Trophoblast cell (in vitro differentiated cells and primary cell): ENCODE measurements at regions not wholly inside any gene's neighbourhood (a gene's known extent, or its start where the extent isn't known, plus 50 kb on each side); places are given as distances from the start of the nearest gene placed in this dataset.

Experiments
- DNase-seq, 2 donors: peaks; one replicate each; pipeline ENCODE4 v3.0.0-alpha.2; 2016
- H2AFZ ChIP-seq: 2 replicates; pipeline ENCODE4 v1.6.1; 2013; ENCODE audit warnings: low read length, moderate library complexity, mild to moderate bottlenecking; ENCODE audit not compliant: insufficient read depth, poor library complexity
- H2AK5ac ChIP-seq: 2 replicates; pipeline ENCODE4 v1.6.1; 2013; ENCODE audit warnings: mild to moderate bottlenecking, low read length
- H2BK120ac ChIP-seq: 2 replicates; pipeline ENCODE4 v1.6.1; 2013; ENCODE audit warnings: low read length, mild to moderate bottlenecking, moderate library complexity; ENCODE audit not compliant: insufficient read depth, poor library complexity
- H2BK12ac ChIP-seq: 2 replicates; pipeline ENCODE4 v1.6.1; 2013; ENCODE audit warnings: mild to moderate bottlenecking, low read length, moderate library complexity
- H2BK5ac ChIP-seq: 2 replicates; pipeline ENCODE4 v1.6.1; 2013; ENCODE audit warnings: low read length, low read depth, moderate library complexity, mild to moderate bottlenecking; ENCODE audit not compliant: poor library complexity
- H3K14ac ChIP-seq: 2 replicates; pipeline ENCODE4 v1.6.1; 2013; ENCODE audit warnings: mild to moderate bottlenecking, low read length
- H3K18ac ChIP-seq: 2 replicates; pipeline ENCODE4 v1.6.1; 2013; ENCODE audit warnings: mild to moderate bottlenecking, low read length
- H3K23ac ChIP-seq: 2 replicates; pipeline ENCODE4 v1.6.1; 2013; ENCODE audit warnings: low read length
- H3K27ac ChIP-seq: 2 replicates; pipeline ENCODE4 v1.5.1; 2013; ENCODE audit warnings: low read depth, mild to moderate bottlenecking, inconsistent platforms, low read length, moderate library complexity
- H3K27me3 ChIP-seq: 2 replicates; pipeline ENCODE4 v1.6.1; 2013; ENCODE audit warnings: inconsistent platforms, mild to moderate bottlenecking, low read length, moderate library complexity; ENCODE audit not compliant: insufficient read depth
- H3K36me3 ChIP-seq, 2 experiments: 1 replicate in 1 of 2; 2 replicates in 1 of 2; pipeline ENCODE4 v1.6.1; 2013; ENCODE audit warnings: low read length in 2 of 2, mild to moderate bottlenecking in 2 of 2, moderate library complexity in 1 of 2; ENCODE audit not compliant: insufficient read depth in 2 of 2, control insufficient read depth in 1 of 2
- H3K4ac ChIP-seq: 2 replicates; pipeline ENCODE4 v1.6.1; 2013; ENCODE audit warnings: low read depth, mild to moderate bottlenecking, low read length, moderate library complexity
- H3K4me1 ChIP-seq, 2 experiments: 1 replicate in 1 of 2; 2 replicates in 1 of 2; pipeline ENCODE4 v1.6.1; 2013; ENCODE audit warnings: low read length in 2 of 2, mild to moderate bottlenecking in 2 of 2, moderate library complexity in 1 of 2; ENCODE audit not compliant: insufficient read depth in 2 of 2, control insufficient read depth in 1 of 2
- H3K4me2 ChIP-seq: 2 replicates; pipeline ENCODE4 v1.6.1; 2013; ENCODE audit warnings: inconsistent platforms, mild to moderate bottlenecking, low read length, moderate library complexity
- H3K4me3 ChIP-seq: 2 replicates; pipeline ENCODE4 v1.5.1; 2013; ENCODE audit warnings: mild to moderate bottlenecking, low read depth, low read length, inconsistent platforms
- H3K79me1 ChIP-seq: one replicate; pipeline ENCODE4 v1.6.1; 2013; ENCODE audit warnings: low read length
- H3K79me2 ChIP-seq: 2 replicates; pipeline ENCODE4 v1.6.1; 2013; ENCODE audit warnings: low read length, mild to moderate bottlenecking; ENCODE audit not compliant: control insufficient read depth, insufficient read depth, poor library complexity
- H3K9ac ChIP-seq: 2 replicates; pipeline ENCODE4 v1.6.1; 2013; ENCODE audit warnings: mild to moderate bottlenecking, low read length
- H3K9me3 ChIP-seq: 2 replicates; pipeline ENCODE4 v1.6.1; 2013; ENCODE audit warnings: low read depth, mild to moderate bottlenecking, control low read depth, inconsistent platforms, low read length; ENCODE audit not compliant: insufficient read depth
- H4K12ac ChIP-seq: 2 replicates; pipeline ENCODE4 v1.6.1; 2013; ENCODE audit warnings: low read depth, mild to moderate bottlenecking, low read length, moderate library complexity
- H4K8ac ChIP-seq: 2 replicates; pipeline ENCODE4 v1.6.1; 2013; ENCODE audit warnings: low read depth, mild to moderate bottlenecking, low read length, moderate library complexity
- H4K91ac ChIP-seq: one replicate; pipeline ENCODE4 v1.6.1; 2013; ENCODE audit warnings: low read depth, mild to moderate bottlenecking, low read length, moderate library complexity
- WGBS: extraction: QIAGEN DNeasy Blood & Tissue Kit; methylation state at CpG from one replicate; pipeline ENCODE4 v1.1.7; 2013; ENCODE audit warnings: missing lambda C conversion rate; ENCODE audit not compliant: insufficient read length, insufficient coverage; ENCODE audit errors: extremely low coverage; 5-methylcytosine and 5-hydroxymethylcytosine counted together

DNA sequence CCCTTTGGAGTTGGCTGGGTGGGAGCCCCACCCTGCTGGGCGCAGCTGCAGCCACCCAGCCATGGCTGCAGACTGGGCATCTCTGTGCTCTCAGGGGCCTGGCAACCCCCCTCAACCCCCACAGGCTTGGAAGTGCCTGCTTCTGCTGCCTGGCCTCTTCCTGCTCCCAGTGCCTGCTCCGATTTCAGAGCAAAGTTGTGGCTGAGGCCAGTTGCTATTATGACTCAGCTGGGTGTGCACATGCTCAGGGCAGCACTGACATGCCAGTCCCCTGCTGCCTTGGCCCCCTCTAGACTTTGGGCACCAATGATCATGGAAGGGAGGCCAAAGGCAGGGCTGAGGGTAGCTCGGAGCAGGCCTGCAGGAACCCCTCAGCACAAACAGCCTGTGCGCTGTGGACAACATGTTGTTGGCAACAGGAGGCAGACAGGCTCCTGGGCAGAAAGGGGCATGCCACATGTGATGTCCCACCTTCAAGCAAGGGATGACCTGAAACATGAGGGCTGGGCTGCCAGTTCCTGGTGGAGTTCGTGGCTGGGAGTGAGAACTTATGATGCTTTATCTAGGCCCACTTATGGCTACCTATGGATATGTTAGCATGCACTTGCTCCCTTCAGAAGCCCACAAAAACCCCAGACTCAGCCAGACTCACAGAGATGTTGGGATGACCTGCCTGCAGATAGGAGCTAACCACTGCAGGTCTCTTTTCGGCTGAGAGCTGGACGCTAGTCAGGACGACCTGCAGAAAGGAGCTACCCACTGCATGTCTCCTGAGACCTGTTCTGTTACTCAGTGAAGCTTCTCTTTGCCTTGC is 96.4 kb upstream of the AMOTL1 start:
- H3K4me3 ChIP-seq: no peak overlapping the region
- H3K4ac ChIP-seq: no peak overlapping the region
- H3K9ac ChIP-seq: no peak overlapping the region
- H3K4me1 ChIP-seq: peaks cover 0 to 3% of the 10 kb centered on the region in 2 experiments
- no peak overlapping the region for H4K12ac ChIP-seq
- H3K79me2 ChIP-seq: no peaks in the 10 kb centered on the region
- no peak for DNase-seq
- H3K9me3 ChIP-seq: peaks cover 6% of the 10 kb centered on the region
- WGBS: no CpG with 5 or more reads among the region's 8 CpGs
- H3K27ac ChIP-seq: no peak overlapping the region
- H3K4me2 ChIP-seq: no peak overlapping the region
- H3K79me1 ChIP-seq: no peaks in the 10 kb centered on the region
- H2AFZ ChIP-seq: no peak overlapping the region
- no peaks in the 10 kb centered on the region for H3K27me3 ChIP-seq
- H3K14ac ChIP-seq: no peak overlapping the region
- no peak overlapping the region for H2BK12ac ChIP-seq
- no peaks in the 10 kb centered on the region for H3K36me3 ChIP-seq
- no peak overlapping the region for H4K91ac ChIP-seq
- no peak overlapping the region for H2AK5ac ChIP-seq
- no peak overlapping the region for H2BK5ac ChIP-seq
- H3K18ac ChIP-seq: no peak overlapping the region
- no peak overlapping the region for H3K23ac ChIP-seq
- no peak overlapping the region for H4K8ac ChIP-seq
- no peak overlapping the region for H2BK120ac ChIP-seq

GRCh38 chr11:94672636-94673035 is 95.5 kb upstream of the AMOTL1 start:
- Histone ChIP-seq H3K27me3 (no peaks in the 10 kb centered on the region), H2BK12ac (no peak overlapping the region), H2AFZ (no peak overlapping the region), H3K9ac (no peak overlapping the region), H3K18ac (no peak overlapping the region), H4K91ac (no peak overlapping the region), H3K4me1 (peaks cover 5 to 7% of the 10 kb centered on the region in 2 experiments), H4K12ac (no peak overlapping the region), H3K9me3 (peaks cover 6% of the 10 kb centered on the region), H3K4me2 (no peak overlapping the region), H3K79me2 (no peaks in the 10 kb centered on the region), H3K79me1 (no peaks in the 10 kb centered on the region), H2BK5ac (no peak overlapping the region), H2AK5ac (no peak overlapping the region), H3K14ac (no peak overlapping the region), H2BK120ac (no peak overlapping the region), H3K36me3 (no peaks in the 10 kb centered on the region), H3K23ac (no peak overlapping the region), H3K27ac (no peak overlapping the region), H3K4me3 (no peak overlapping the region), H4K8ac (no peak overlapping the region), H3K4ac (no peak overlapping the region)
- WGBS: no CpG with 5 or more reads among the region's 8 CpGs
- DNase-seq: no peak

GRCh38 chr11:94673386-94673785 is 94.8 kb upstream of the AMOTL1 start:
- no peaks in the 10 kb centered on the region for H3K27me3 ChIP-seq
- H3K79me1 ChIP-seq: no peaks in the 10 kb centered on the region
- H4K8ac ChIP-seq: no peak overlapping the region
- H2BK5ac ChIP-seq: no peak overlapping the region
- no peak overlapping the region for H2BK120ac ChIP-seq
- H3K4me3 ChIP-seq: no peak overlapping the region
- no peak overlapping the region for H4K12ac ChIP-seq
- H3K18ac ChIP-seq: no peak overlapping the region
- H3K4me1 ChIP-seq: peaks cover 5 to 7% of the 10 kb centered on the region in 2 experiments
- no peaks in the 10 kb centered on the region for H3K79me2 ChIP-seq
- H3K9ac ChIP-seq: no peak overlapping the region
- H3K4me2 ChIP-seq: no peak overlapping the region
- H3K14ac ChIP-seq: no peak overlapping the region
- H2AFZ ChIP-seq: no peak overlapping the region
- H3K27ac ChIP-seq: no peak overlapping the region
- H3K23ac ChIP-seq: no peak overlapping the region
- no peak overlapping the region for H2AK5ac ChIP-seq
- no peak for DNase-seq
- H4K91ac ChIP-seq: no peak overlapping the region
- H2BK12ac ChIP-seq: no peak overlapping the region
- H3K4ac ChIP-seq: no peak overlapping the region
- no CpG with 5 or more reads among the region's 2 CpGs for WGBS
- no peaks in the 10 kb centered on the region for H3K36me3 ChIP-seq
- peaks cover 6% of the 10 kb centered on the region for H3K9me3 ChIP-seq

GRCh38 chr11:94673951-94674491 is 94.1 kb upstream of the AMOTL1 start:
- DNase-seq: no peak
- Histone ChIP-seq H2BK120ac (no peak overlapping the region), H3K27me3 (no peaks in the 10 kb centered on the region), H3K4me1 (peaks cover 5 to 7% of the 10 kb centered on the region in 2 experiments), H3K9me3 (peaks cover 6% of the 10 kb centered on the region), H3K4me3 (no peak overlapping the region), H3K9ac (no peak overlapping the region), H3K18ac (no peak overlapping the region), H3K36me3 (no peaks in the 10 kb centered on the region), H3K23ac (no peak overlapping the region), H2AFZ (no peak overlapping the region), H2AK5ac (no peak overlapping the region), H4K91ac (no peak overlapping the region), H3K79me1 (no peaks in the 10 kb centered on the region), H2BK5ac (no peak overlapping the region), H2BK12ac (no peak overlapping the region), H3K27ac (no peak overlapping the region), H3K4me2 (no peak overlapping the region), H3K14ac (no peak overlapping the region), H3K4ac (no peak overlapping the region), H4K12ac (no peak overlapping the region), H4K8ac (no peak overlapping the region), H3K79me2 (no peaks in the 10 kb centered on the region)
- WGBS: no CpG with 5 or more reads among the region's 6 CpGs
